OCI-LY1 (cell line): ENCODE measurements at regions not wholly inside any gene's neighbourhood (a gene's known extent, or its start where the extent isn't known, plus 50 kb on each side); places are given as distances from the start of the nearest gene placed in this dataset.

Experiments used
- H2AFZ ChIP-seq: fragments of 200-600 bp; sonication (generic), shearing (Covaris generic); 2 replicates; pipeline ENCODE4 v1.6.0; 2014; ENCODE audit warnings: antibody characterized with exemption, mild to moderate bottlenecking, low read length
- H3F3A ChIP-seq: fragments of 200-600 bp; sonication (generic), shearing (Covaris generic); 2 replicates; pipeline ENCODE4 v1.6.0; 2014; ENCODE audit warnings: mild to moderate bottlenecking, antibody characterized with exemption, low read length, moderate library complexity; ENCODE audit not compliant: insufficient read depth
- H3K27ac ChIP-seq: fragments of 200-600 bp; sonication (generic); 2 replicates; pipeline ENCODE4 v1.5.1; 2014; ENCODE audit warnings: low read length, mixed run types, mild to moderate bottlenecking, low read depth; ENCODE audit not compliant: poor library complexity, severe bottlenecking
- H3K27me3 ChIP-seq: fragments of 200-600 bp; sonication (generic); 2 replicates; pipeline ENCODE4 v1.6.0; 2014; ENCODE audit warnings: antibody characterized with exemption, mild to moderate bottlenecking, low read length, moderate library complexity; ENCODE audit not compliant: insufficient read depth
- H3K36me3 ChIP-seq: fragments of 200-600 bp; sonication (generic); 2 replicates; pipeline ENCODE4 v1.6.1; 2014; ENCODE audit warnings: mild to moderate bottlenecking, antibody characterized with exemption, low read length, moderate library complexity, mixed read lengths; ENCODE audit not compliant: insufficient read depth
- H3K4me1 ChIP-seq: fragments of 200-600 bp; sonication (generic); 2 replicates; pipeline ENCODE4 v1.5.1; 2014; ENCODE audit warnings: mild to moderate bottlenecking, low read length, moderate library complexity; ENCODE audit not compliant: insufficient read depth, severe bottlenecking
- H3K4me2 ChIP-seq: fragments of 200-600 bp; sonication (generic), shearing (Covaris generic); 2 replicates; pipeline ENCODE4 v1.6.1; 2014; ENCODE audit warnings: low read length
- H3K4me3 ChIP-seq: fragments of 200-600 bp; sonication (generic); 2 replicates; pipeline ENCODE4 v1.5.1; 2014; ENCODE audit warnings: low read length, low read depth, mild to moderate bottlenecking, mixed read lengths; ENCODE audit not compliant: poor library complexity, severe bottlenecking
- H3K79me2 ChIP-seq: fragments of 200-600 bp; shearing (Covaris generic); 2 replicates; pipeline ENCODE4 v1.6.1; 2016; ENCODE audit warnings: mixed run types, low read length, mixed read lengths; ENCODE audit not compliant: insufficient read depth
- H3K9ac ChIP-seq: fragments of 200-600 bp; sonication (generic), shearing (Covaris generic); 2 replicates; pipeline ENCODE4 v1.6.1; 2014; ENCODE audit warnings: mild to moderate bottlenecking, low read length, mixed read lengths
- H3K9me2 ChIP-seq: fragments of 200-600 bp; sonication (generic), shearing (Covaris generic); 2 replicates; pipeline ENCODE4 v1.6.1; 2014; ENCODE audit warnings: low read depth, mild to moderate bottlenecking, low read length, mixed read lengths
- H3K9me3 ChIP-seq: fragments of 200-600 bp; shearing (Covaris generic); 2 replicates; pipeline ENCODE4 v1.6.1; 2014; ENCODE audit warnings: low read length, mixed read lengths
- H4K20me1 ChIP-seq: fragments of 200-600 bp; sonication (generic), shearing (Covaris generic); 2 replicates; pipeline ENCODE4 v1.6.0; 2016; ENCODE audit warnings: mild to moderate bottlenecking, low read length; ENCODE audit not compliant: insufficient read depth
- CTCF ChIP-seq: fragments of 200-600 bp; sonication (generic), shearing (Covaris generic); IDR thresholded peaks from 2 replicates; pipeline ENCODE4 v1.5.1; 2017; ENCODE audit warnings: mild to moderate bottlenecking, antibody characterized with exemption, low read length, moderate library complexity, mixed read lengths
- EZH2 ChIP-seq: fragments of 200-600 bp; sonication (generic), shearing (Covaris generic); IDR thresholded peaks from 2 replicates; pipeline ENCODE4 v1.8.0; 2017; ENCODE audit warnings: borderline replicate concordance, mixed run types, mild to moderate bottlenecking, antibody characterized with exemption, low read length, moderate library complexity, mixed read lengths

GRCh38 chr10:69703766-69704630, 74.0 kb downstream of the FAM241B start:
- no peaks in the 10 kb centered on the region for H3K4me1 ChIP-seq
- TF ChIP-seq CTCF, result no peak
- TF ChIP-seq EZH2, result no peak
- no peak overlapping the region for H2AFZ ChIP-seq
- H3K36me3 ChIP-seq, result no peaks in the 10 kb centered on the region
- H3K9me2 ChIP-seq, result no peaks in the 10 kb centered on the region
- H3K79me2 ChIP-seq, result no peaks in the 10 kb centered on the region
- no peak overlapping the region for H3K4me2 ChIP-seq
- no peak overlapping the region for H3K27ac ChIP-seq
- H3K9ac ChIP-seq, result no peak overlapping the region
- no peak overlapping the region for H3K4me3 ChIP-seq
- H3F3A ChIP-seq, result no peaks in the 10 kb centered on the region
- H3K9me3 ChIP-seq, result no peaks in the 10 kb centered on the region
- no peaks in the 10 kb centered on the region for H3K27me3 ChIP-seq
- no peaks in the 10 kb centered on the region for H4K20me1 ChIP-seq

- Histone ChIP-seq H3K9me2 (no peaks in the 10 kb centered on the region), H2AFZ (no peak overlapping the region)
- TF ChIP-seq EZH2, result no peak
- TF ChIP-seq CTCF, result no peak
Observed at GRCh38 chr10:69709366-69709941, 79.4 kb downstream of the FAM241B start.

GRCh38 chr10:69710008-69710888, 80.2 kb downstream of the FAM241B start:
- Histone ChIP-seq H3K79me2 (no peaks in the 10 kb centered on the region), H3K27ac (no peak overlapping the region), H3K4me3 (no peak overlapping the region), H2AFZ (no peak overlapping the region), H3F3A (no peaks in the 10 kb centered on the region), H3K27me3 (no peaks in the 10 kb centered on the region), H3K4me2 (no peak overlapping the region), H3K36me3 (no peaks in the 10 kb centered on the region), H3K4me1 (no peaks in the 10 kb centered on the region), H3K9me3 (no peaks in the 10 kb centered on the region), H3K9me2 (no peaks in the 10 kb centered on the region), H4K20me1 (no peaks in the 10 kb centered on the region), H3K9ac (no peak overlapping the region)
- TF ChIP-seq EZH2 (no peak), CTCF (no peak)

More at GRCh38 chr10:69709366-69709941, 79.4 kb downstream of the FAM241B start:
- Histone ChIP-seq H3F3A (no peaks in the 10 kb centered on the region), H3K27me3 (no peaks in the 10 kb centered on the region), H3K4me1 (no peaks in the 10 kb centered on the region), H3K9ac (no peak overlapping the region), H3K79me2 (no peaks in the 10 kb centered on the region), H3K4me2 (no peak overlapping the region), H4K20me1 (no peaks in the 10 kb centered on the region), H3K4me3 (no peak overlapping the region), H3K9me3 (no peaks in the 10 kb centered on the region), H3K36me3 (no peaks in the 10 kb centered on the region), H3K27ac (no peak overlapping the region)
